DND-41 (cell line): ENCODE measurements at regions not wholly inside any gene's neighbourhood (a gene's known extent, or its start where the extent isn't known, plus 50 kb on each side); places are given as distances from the start of the nearest gene placed in this dataset.

ENCODE experiments used
- EZH2 ChIP-seq: IDR thresholded peaks from 3 replicates; pipeline ENCODE4 v1.6.1; 2012; ENCODE audit warnings: borderline replicate concordance, low read depth, mild to moderate bottlenecking, moderate library complexity, low read length, inconsistent platforms; ENCODE audit not compliant: severe bottlenecking
- TF ChIP-seq, protein P1 (sequence below): IDR thresholded peaks from 2 replicates; pipeline ENCODE4 v1.5.1; 2012; ENCODE audit warnings: borderline replicate concordance, low read length, moderate library complexity, mild to moderate bottlenecking; ENCODE audit not compliant: poor library complexity, severe bottlenecking; ENCODE audit errors: extremely low read depth

DNA sequence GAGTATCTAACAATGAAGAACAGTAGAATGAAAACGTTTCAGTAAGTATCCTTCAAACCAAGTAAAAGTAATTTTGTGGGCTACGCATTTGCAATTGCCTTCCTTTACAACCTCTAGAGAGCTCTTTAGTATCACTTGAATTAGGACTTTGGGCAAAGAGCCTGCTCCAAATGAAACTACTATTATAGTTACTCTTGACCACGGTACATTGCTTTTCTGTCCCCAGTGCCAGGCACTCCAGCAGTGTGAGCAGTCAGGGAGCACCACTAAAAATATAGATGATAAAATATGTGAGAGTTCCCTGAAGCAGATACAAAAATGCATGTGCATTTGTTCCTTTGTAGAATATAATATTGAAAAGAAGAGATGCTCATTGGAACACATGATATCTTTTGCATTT lies 450.1 kb upstream of the MANEA start:
- TF ChIP-seq, protein P1, sequence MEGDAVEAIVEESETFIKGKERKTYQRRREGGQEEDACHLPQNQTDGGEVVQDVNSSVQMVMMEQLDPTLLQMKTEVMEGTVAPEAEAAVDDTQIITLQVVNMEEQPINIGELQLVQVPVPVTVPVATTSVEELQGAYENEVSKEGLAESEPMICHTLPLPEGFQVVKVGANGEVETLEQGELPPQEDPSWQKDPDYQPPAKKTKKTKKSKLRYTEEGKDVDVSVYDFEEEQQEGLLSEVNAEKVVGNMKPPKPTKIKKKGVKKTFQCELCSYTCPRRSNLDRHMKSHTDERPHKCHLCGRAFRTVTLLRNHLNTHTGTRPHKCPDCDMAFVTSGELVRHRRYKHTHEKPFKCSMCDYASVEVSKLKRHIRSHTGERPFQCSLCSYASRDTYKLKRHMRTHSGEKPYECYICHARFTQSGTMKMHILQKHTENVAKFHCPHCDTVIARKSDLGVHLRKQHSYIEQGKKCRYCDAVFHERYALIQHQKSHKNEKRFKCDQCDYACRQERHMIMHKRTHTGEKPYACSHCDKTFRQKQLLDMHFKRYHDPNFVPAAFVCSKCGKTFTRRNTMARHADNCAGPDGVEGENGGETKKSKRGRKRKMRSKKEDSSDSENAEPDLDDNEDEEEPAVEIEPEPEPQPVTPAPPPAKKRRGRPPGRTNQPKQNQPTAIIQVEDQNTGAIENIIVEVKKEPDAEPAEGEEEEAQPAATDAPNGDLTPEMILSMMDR: no peak
- TF ChIP-seq EZH2: no peak
